ENCODE measurements at regions not wholly inside any gene's neighbourhood (a gene's known extent, or its start where the extent isn't known, plus 50 kb on each side); places are given as distances from the start of the nearest gene placed in this dataset.

DNA sequence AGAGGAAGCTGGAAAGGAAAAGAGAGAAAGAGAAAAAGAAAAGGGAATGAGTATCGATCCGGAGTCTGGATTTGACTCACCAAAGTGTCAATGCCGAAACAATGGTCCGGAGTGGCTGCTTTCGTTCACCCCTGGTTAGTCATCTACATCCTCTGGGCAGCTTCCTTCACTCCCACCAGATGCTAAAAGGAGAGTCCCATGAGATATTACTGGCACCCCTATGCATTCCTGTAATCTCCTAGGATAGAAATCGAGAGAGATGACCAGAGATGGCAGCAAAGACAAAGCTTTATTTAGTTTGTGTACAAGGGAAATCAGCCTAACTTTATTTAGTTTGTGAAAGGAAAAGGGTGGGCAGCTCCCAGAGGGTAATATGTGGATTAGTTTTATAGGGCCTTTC, 622.2 kb downstream of the ZPLD1 start:
- POLR2A ChIA-PET = no interaction called here
- H3K4me3 Mint-ChIP-seq = no peak overlapping the region
- no peaks in the 10 kb centered on the region for H3K27me3 Mint-ChIP-seq
- ATAC-seq (ENCODE audit: low read depth) (no peak), DNase-seq (no peak)
- no peaks in the 10 kb centered on the region for H3K4me1 Mint-ChIP-seq
- no peaks in the 10 kb centered on the region for H3K36me3 Mint-ChIP-seq
- H3K27ac Mint-ChIP-seq = no peak overlapping the region
- H3K9me3 Mint-ChIP-seq = no peaks in the 10 kb centered on the region

DNA sequence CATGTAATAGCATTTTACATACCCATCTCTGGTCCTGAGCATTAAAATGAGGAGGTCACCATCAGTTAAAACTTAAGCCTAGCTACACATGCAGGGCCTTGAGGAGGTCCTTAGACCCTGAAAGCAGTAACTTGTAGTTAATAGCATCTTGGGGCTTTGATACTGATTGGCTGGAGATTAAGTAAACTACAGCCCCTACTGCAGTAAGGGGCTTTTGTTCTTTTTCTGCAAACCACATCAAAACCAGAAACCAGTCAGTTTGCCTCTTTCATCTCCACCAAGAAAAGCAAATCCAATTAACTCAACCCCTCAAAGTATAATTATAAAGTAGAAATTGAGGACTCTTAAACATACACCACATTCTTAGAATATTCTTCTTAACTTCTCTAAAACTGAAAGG, 622.7 kb downstream of the ZPLD1 start:
- H3K4me1 Mint-ChIP-seq = no peaks in the 10 kb centered on the region
- DNase-seq (no peak), ATAC-seq (ENCODE audit: low read depth) (no peak)
- no peaks in the 10 kb centered on the region for H3K36me3 Mint-ChIP-seq
- H3K27me3 Mint-ChIP-seq = no peaks in the 10 kb centered on the region
- POLR2A ChIA-PET = no interaction called here
- H3K27ac Mint-ChIP-seq = no peak overlapping the region
- H3K4me3 Mint-ChIP-seq = no peak overlapping the region
- no peaks in the 10 kb centered on the region for H3K9me3 Mint-ChIP-seq

DNA sequence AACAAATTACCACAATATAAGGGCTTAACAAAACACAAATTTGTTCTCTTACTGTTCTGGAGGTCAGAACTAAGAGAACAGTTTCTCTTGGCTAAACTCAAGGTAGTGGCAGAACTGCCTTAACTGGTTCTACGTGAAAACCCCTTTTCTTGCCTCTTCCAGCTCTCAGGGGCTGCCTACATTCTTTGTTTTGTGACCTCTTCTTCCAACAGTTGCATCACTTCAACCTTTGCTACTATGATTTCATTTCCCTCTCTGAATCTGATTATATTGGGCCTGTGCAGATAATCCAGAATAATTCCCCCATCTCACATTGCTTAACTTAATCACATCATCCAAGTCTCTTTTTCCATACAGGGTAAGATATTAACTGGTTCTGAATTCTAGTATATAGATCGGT, 624.6 kb downstream of the ZPLD1 start:
- Mint-ChIP-seq H3K9me3 (no peaks in the 10 kb centered on the region), H3K27ac (no peak overlapping the region), H3K4me1 (no peaks in the 10 kb centered on the region), H3K36me3 (no peaks in the 10 kb centered on the region), H3K27me3 (no peaks in the 10 kb centered on the region), H3K4me3 (no peak overlapping the region)
- no peak for DNase-seq
- ATAC-seq (ENCODE audit: low read depth) = no peak
- POLR2A ChIA-PET = no interaction called here

DNA sequence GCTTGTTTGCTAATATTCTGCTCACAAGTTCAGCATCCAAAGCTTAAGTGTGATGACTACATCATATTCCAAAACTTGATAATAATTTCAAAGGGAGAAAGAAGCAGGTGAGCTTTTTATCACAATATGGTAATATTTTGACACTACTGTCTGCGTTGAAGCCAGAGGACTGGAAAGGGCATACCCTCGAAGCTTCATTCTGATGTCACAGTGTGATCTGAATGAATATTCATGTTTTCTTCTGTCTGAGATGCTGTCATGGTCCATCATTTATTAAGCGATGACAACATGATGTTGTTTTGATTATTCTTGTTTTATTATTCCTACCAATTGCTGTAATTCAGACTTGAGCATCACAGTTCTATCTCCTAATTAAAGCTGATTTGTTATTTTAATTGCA, 625.4 kb downstream of the ZPLD1 start:
- no peak for ATAC-seq (ENCODE audit: low read depth)
- POLR2A ChIA-PET = no interaction called here

DNA sequence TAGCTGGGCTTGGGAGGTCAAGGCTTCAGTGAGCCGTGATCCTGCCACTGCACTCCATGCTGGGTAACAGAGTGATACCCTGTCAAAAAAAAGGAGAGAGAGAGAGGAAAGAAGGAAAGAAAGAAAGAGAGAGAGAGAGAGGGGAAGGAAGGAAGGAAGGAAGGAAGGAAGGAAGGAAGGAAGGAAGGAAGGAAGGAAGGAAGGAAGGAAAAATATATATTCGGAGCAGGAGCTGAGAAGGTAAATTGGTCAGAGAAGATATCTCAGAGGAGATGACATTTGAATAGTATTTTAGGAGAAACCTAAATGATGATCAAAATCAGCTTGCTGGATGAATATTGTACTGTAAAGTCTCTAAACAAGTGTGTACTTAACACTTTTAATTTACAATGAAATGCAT, 633.1 kb downstream of the ZPLD1 start:
- Mint-ChIP-seq H3K27ac (no peak overlapping the region), H3K27me3 (no peaks in the 10 kb centered on the region), H3K4me1 (no peaks in the 10 kb centered on the region), H3K36me3 (no peaks in the 10 kb centered on the region), H3K4me3 (no peak overlapping the region), H3K9me3 (no peaks in the 10 kb centered on the region)
- POLR2A ChIA-PET = no interaction called here
- DNase-seq (no peak), ATAC-seq (ENCODE audit: low read depth) (no peak)

More for the DNA sequence above, 625.4 kb downstream of the ZPLD1 start:
- Mint-ChIP-seq H3K4me1 (no peaks in the 10 kb centered on the region), H3K4me3 (no peak overlapping the region), H3K36me3 (no peaks in the 10 kb centered on the region), H3K27ac (no peak overlapping the region), H3K27me3 (no peaks in the 10 kb centered on the region), H3K9me3 (no peaks in the 10 kb centered on the region)
- no peak for DNase-seq

DNA sequence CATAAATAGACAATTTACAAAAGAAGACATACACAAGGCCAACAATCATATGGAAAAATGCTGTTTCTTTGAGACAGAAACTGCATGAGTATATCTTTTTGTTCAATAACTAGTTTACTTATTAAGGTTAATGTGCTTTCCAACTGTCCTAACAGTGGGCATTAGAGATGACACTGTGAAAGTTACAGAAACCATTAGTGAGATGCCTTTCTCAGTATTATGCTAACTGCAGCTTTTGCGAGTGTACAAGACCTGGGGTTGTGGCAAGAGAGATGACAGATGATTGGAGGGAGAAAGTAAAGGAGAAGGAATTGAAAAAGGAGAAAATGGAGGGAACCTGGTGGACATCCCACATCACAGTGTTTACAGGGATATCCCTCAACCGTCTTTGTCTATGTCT, 640.5 kb downstream of the ZPLD1 start:
- no peak overlapping the region for H3K27ac Mint-ChIP-seq
- no peaks in the 10 kb centered on the region for H3K4me1 Mint-ChIP-seq
- H3K9me3 Mint-ChIP-seq = no peaks in the 10 kb centered on the region
- H3K27me3 Mint-ChIP-seq = no peaks in the 10 kb centered on the region
- POLR2A ChIA-PET = no interaction called here
- DNase-seq = no peak
- ATAC-seq (ENCODE audit: low read depth) = no peak
- no peak overlapping the region for H3K4me3 Mint-ChIP-seq
- H3K36me3 Mint-ChIP-seq = no peaks in the 10 kb centered on the region

DNA sequence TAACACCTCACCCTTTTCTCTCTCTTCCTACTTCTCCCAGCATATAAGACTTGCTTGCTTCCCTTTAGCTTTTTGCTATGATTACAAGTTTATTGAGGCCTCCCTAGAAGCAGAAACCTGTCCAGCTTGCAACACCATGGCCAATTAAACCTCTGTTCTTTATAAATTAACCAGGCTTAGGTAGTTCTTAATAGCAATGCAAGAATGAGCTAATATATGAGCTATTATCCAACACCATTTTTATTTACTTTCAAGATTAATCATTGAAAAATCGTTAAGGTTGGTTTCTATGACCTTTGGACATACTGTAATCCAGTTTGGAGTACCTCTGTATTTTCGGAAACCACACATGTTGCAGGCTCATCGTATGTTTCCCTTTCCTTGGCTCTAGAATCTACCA, 643.1 kb downstream of the ZPLD1 start:
- no peak overlapping the region for H3K4me3 Mint-ChIP-seq
- no peak for DNase-seq
- no peaks in the 10 kb centered on the region for H3K4me1 Mint-ChIP-seq
- no peaks in the 10 kb centered on the region for H3K36me3 Mint-ChIP-seq
- no peak overlapping the region for H3K27ac Mint-ChIP-seq
- POLR2A ChIA-PET = no interaction called here
- H3K27me3 Mint-ChIP-seq = no peaks in the 10 kb centered on the region
- no peak for ATAC-seq (ENCODE audit: low read depth)
- peaks cover 1% of the 10 kb centered on the region for H3K9me3 Mint-ChIP-seq

DNA sequence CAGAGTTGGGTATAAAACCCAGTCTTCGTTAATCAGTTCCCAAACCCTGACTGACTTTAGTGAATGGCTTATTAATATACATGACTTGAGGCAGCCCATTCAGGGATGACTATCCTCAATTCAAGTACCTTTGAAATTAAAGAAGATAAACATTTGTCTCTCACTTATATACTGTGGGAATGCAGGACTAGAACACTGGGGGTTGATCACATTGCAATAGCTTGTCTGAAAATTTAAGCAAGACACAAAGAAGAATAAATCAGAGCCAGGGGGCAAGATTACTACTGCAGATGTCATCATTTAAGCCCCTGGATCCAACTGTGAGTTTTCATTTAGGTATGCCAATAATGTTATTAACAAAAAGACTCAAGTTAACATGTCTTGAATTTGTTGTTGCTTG, 647.7 kb downstream of the ZPLD1 start:
- Mint-ChIP-seq H3K4me1 (no peaks in the 10 kb centered on the region), H3K27ac (no peak overlapping the region), H3K4me3 (no peak overlapping the region), H3K27me3 (no peaks in the 10 kb centered on the region), H3K36me3 (no peaks in the 10 kb centered on the region), H3K9me3 (peaks cover 1% of the 10 kb centered on the region)
- POLR2A ChIA-PET = no interaction called here
- DNase-seq = no peak
- ATAC-seq (ENCODE audit: low read depth) = no peak

DNA sequence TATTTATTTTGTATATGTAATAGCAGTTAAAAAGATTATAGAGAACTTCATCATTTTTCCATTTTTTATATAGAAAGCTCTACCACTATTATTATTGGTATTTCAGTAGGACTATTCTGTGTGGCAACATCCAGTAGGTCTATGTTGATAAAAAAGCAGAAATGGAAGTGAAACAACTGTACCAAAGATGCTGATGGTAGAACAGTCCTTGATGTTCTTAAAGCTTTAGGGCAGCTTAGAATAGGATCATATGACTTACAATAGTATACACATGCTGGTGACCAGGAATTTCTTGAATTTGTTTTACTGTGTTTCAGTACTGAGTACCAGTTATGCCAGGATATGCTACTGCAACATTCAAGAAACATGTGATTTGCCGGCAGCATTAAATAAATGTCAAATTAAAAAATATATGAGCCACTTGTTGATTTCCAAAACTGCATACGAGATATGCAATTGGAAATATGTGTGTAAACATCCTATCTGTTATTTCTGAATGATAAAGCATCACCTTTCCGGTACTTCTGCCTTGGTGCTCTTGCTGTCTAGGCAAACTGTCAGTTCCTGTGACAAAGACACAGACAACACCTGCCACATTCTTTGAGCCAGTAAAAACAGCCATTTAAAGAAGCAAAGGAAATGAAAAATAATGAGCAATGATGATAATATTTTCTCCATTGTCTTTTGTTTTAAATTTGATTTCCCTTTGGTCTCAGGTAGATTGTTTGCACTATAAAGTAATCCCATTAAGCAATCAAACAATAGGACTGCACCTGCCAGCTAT, 649.2 kb downstream of the ZPLD1 start:
- H3K4me1 Mint-ChIP-seq = no peaks in the 10 kb centered on the region
- no peak overlapping the region for H3K27ac Mint-ChIP-seq
- POLR2A ChIA-PET = no interaction called here
- ATAC-seq (ENCODE audit: low read depth) (no peak), DNase-seq (no peak)
- peaks cover 1% of the 10 kb centered on the region for H3K9me3 Mint-ChIP-seq
- no peak overlapping the region for H3K4me3 Mint-ChIP-seq
- no peaks in the 10 kb centered on the region for H3K36me3 Mint-ChIP-seq
- H3K27me3 Mint-ChIP-seq = no peaks in the 10 kb centered on the region

DNA sequence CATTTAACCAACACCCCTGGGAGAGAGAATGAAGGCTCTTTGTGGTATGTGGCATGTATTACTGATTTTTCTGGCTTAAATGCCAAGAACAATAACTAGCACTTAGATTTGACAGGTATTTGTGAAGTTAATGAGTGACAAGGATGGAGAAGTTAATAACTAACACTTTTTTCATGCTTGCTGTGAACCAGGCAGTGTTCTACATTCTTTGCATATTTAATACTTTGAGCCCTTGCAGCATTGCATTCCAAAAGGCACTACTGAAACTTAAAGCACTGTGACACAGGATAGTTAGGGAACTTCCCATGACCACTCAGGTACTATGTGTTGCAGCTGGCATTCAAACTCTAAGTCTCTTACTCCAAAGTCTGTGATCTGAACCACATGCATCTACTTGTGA, 650.6 kb downstream of the ZPLD1 start:
- Mint-ChIP-seq H3K9me3 (peaks cover 1% of the 10 kb centered on the region), H3K36me3 (no peaks in the 10 kb centered on the region), H3K4me1 (no peaks in the 10 kb centered on the region), H3K4me3 (no peak overlapping the region), H3K27me3 (no peaks in the 10 kb centered on the region), H3K27ac (no peak overlapping the region)
- DNase-seq (no peak), ATAC-seq (ENCODE audit: low read depth) (no peak)
- POLR2A ChIA-PET = no interaction called here

DNA sequence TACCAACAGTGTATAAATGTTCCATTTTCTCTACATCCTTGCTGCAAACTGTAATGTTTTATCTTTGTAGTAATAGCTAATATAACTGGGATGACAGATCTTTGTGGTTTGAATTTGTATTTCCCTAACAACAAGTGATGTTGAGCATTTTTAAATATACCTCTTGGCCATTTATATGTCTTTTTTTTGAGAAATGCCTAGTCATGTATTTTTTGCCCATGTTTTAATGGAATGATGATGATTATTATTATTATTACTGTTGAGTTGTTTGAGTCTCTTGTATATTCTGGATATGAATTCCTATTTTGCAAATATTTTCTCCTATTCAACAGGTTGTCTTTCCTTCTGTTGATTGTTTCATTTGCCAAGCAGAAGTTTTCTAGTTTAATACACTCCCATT, 654.9 kb downstream of the ZPLD1 start:
- no peaks in the 10 kb centered on the region for H3K27me3 Mint-ChIP-seq
- ATAC-seq (ENCODE audit: low read depth) (no peak), DNase-seq (no peak)
- no peak overlapping the region for H3K27ac Mint-ChIP-seq
- H3K4me1 Mint-ChIP-seq = no peaks in the 10 kb centered on the region
- peaks cover 5% of the 10 kb centered on the region for H3K9me3 Mint-ChIP-seq
- no peak overlapping the region for H3K4me3 Mint-ChIP-seq
- POLR2A ChIA-PET = no interaction called here
- no peaks in the 10 kb centered on the region for H3K36me3 Mint-ChIP-seq

DNA sequence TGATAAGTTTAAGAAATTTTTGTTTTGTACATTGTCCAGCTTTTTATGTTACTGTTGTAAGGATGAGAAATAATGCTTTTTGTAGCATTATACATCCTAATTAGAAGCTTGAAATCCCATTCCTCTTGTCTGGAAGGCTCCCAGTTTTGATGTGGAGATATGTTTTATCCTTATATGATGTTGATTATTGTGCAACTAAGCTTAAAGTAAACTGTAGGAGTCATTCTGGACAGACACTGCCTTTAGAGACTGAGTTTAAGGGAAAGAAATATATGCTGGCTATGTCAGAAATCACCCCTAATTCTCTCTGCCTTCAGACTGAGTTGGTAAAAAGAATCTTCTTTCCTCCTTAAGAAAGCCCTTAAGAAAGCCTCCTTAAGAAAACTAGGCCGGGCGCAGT, 670.4 kb downstream of the ZPLD1 start:
- Mint-ChIP-seq H3K27ac (no peak overlapping the region), H3K36me3 (no peaks in the 10 kb centered on the region), H3K4me1 (no peaks in the 10 kb centered on the region), H3K27me3 (no peaks in the 10 kb centered on the region), H3K9me3 (no peaks in the 10 kb centered on the region), H3K4me3 (no peak overlapping the region)
- DNase-seq (no peak), ATAC-seq (ENCODE audit: low read depth) (no peak)
- POLR2A ChIA-PET = no interaction called here

DNA sequence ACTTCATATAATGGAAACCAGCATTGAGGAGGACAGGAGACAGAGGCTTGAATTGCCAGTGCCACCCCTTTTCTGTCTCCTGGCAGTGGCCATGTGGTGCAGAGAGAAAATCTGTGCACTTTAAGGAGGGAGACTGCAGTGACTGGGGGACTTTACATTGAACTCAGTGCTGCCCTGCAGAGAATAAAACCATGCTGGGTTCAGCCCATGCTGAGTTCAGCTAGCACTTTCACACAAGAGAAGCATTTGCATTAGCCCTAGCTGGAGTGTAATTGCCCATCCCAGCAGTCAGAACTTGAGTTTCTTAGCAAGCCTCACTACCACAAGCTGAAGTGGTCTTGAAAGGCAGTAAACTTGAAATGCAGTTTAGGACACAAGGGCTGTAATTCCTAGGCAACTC, 677.5 kb downstream of the ZPLD1 start:
- Mint-ChIP-seq H3K4me3 (no peak overlapping the region), H3K27ac (no peak overlapping the region), H3K27me3 (no peaks in the 10 kb centered on the region), H3K9me3 (peaks cover 2% of the 10 kb centered on the region), H3K36me3 (no peaks in the 10 kb centered on the region), H3K4me1 (no peaks in the 10 kb centered on the region)
- POLR2A ChIA-PET = no interaction called here
- DNase-seq = no peak
- no peak for ATAC-seq (ENCODE audit: low read depth)

DNA sequence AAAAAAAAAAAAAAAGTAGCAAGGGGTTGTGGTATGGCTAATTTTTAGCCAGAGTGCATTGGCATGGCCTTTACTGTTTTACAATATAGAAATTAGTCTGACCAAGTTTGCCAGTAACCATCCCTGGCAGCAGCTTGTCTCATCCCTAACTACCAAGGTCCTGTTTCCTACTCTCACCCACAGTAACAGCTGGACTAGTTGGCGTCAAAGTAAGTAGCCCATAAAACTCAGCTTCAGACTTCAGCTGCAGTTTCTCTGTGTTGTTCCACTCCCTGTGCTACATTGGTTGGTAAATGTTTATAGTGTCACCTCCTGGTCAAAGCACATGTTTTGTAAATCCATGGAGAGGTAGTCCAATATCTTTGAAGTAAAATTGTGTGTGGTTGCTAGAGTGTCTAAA, 691.3 kb downstream of the ZPLD1 start:
- Mint-ChIP-seq H3K9me3 (peaks cover 3% of the 10 kb centered on the region), H3K27me3 (no peaks in the 10 kb centered on the region), H3K27ac (no peak overlapping the region), H3K36me3 (no peaks in the 10 kb centered on the region), H3K4me3 (no peak overlapping the region), H3K4me1 (no peaks in the 10 kb centered on the region)
- ATAC-seq (ENCODE audit: low read depth) (no peak), DNase-seq (no peak)
- POLR2A ChIA-PET = no interaction called here

DNA sequence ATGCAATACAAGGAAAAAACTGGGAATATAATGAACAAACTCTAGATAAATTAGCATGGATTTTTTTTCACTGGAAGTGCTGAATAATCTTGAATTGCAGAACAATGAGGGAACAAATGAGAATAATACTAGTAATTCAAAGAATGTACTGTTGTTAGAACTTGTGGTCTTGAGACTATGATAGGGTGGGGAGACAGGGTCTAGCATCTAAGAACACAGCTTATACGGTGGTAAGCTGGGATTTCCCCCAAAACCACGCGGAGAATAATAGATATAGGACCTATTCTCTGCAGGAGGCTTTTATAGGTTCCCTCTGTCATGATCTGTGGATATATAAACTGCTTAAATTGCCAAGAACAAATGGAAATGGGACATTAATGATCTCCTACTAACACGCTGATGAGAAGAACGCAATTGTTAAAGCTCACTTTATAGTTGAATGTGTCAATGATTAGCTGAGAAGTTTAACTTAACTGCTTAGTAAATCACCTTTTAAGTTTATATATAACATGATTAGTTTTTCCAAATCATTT, 692.3 kb downstream of the ZPLD1 start:
- H3K4me3 Mint-ChIP-seq = no peak overlapping the region
- H3K9me3 Mint-ChIP-seq = peaks cover 3% of the 10 kb centered on the region
- DNase-seq = no peak
- no peaks in the 10 kb centered on the region for H3K36me3 Mint-ChIP-seq
- no peak overlapping the region for H3K27ac Mint-ChIP-seq
- no peaks in the 10 kb centered on the region for H3K27me3 Mint-ChIP-seq
- POLR2A ChIA-PET = no interaction called here
- no peaks in the 10 kb centered on the region for H3K4me1 Mint-ChIP-seq
- no peak for ATAC-seq (ENCODE audit: low read depth)

Measured in activated naive CD8-positive, alpha-beta T cell treated with anti-CD3 and anti-CD28 coated beads, Interleukin-2, amount 10 ng/mL, durations not matched to agents 7 days and 5 days (primary cell).